NCI-H1436 treated with DMSO at 0.1 percent for 48 hours (cell line): ENCODE measurements at regions not wholly inside any gene's neighbourhood (a gene's known extent, or its start where the extent isn't known, plus 50 kb on each side); places are given as distances from the start of the nearest gene placed in this dataset.
"Not testable (repeated sequence)": the region's sequence is repeated elsewhere in the genome, so short reads cannot be mapped to it uniquely, and the experiment has no call there.

ENCODE experiments used
- DNase-seq: peaks from one replicate; lab custom pipeline; 2025; lab: John Stamatoyannopoulos, UW

- DNase-seq = no peak
These were observed 686.5 kb downstream of the MECOM start for GRCh38 chr3:168976969-168977368.

- no peak for DNase-seq
These were observed 687.9 kb downstream of the MECOM start for GRCh38 chr3:168975576-168975975.

- no peak for DNase-seq
These were observed 688.7 kb downstream of the MECOM start for GRCh38 chr3:168974617-168975403.

- no peak for DNase-seq
These were observed 689.6 kb downstream of the MECOM start for GRCh38 chr3:168973897-168974296.

GRCh38 chr3:168973206-168973605 is 690.3 kb downstream of the MECOM start:
- no peak for DNase-seq

GRCh38 chr3:168968609-168969008 is 694.9 kb downstream of the MECOM start:
- DNase-seq = no peak

GRCh38 chr3:168964736-168965135 is 698.8 kb downstream of the MECOM start:
- no peak for DNase-seq

- DNase-seq = no peak
These were observed 702.2 kb downstream of the MECOM start for GRCh38 chr3:168961271-168961670.

GRCh38 chr3:168959731-168960130 is 703.8 kb downstream of the MECOM start:
- no peak for DNase-seq

- DNase-seq = no peak
These were observed 705.0 kb downstream of the MECOM start for GRCh38 chr3:168958466-168958865.

GRCh38 chr3:168956076-168956475 is 707.4 kb downstream of the MECOM start:
- DNase-seq = no peak

- DNase-seq = no peak
These were observed 711.0 kb downstream of the MECOM start for GRCh38 chr3:168952551-168952950.

- no peak for DNase-seq
These were observed 711.6 kb downstream of the MECOM start for GRCh38 chr3:168951884-168952283.

GRCh38 chr3:168951368-168951767 is 712.1 kb downstream of the MECOM start:
- no peak for DNase-seq

- no peak for DNase-seq
These were observed 712.9 kb downstream of the MECOM start for GRCh38 chr3:168950622-168951021.

- DNase-seq = no peak
These were observed 723.8 kb downstream of the MECOM start for GRCh38 chr3:168939651-168940238.

GRCh38 chr3:168933614-168934013 is 729.9 kb downstream of the MECOM start:
- no peak for DNase-seq

- not testable (repeated sequence) for DNase-seq
These were observed 733.5 kb downstream of the MECOM start for GRCh38 chr3:168929997-168930396.

- DNase-seq = no peak
These were observed 737.1 kb downstream of the MECOM start for GRCh38 chr3:168926426-168926825.

GRCh38 chr3:168925568-168925967 is 737.9 kb downstream of the MECOM start:
- no peak for DNase-seq

- no peak for DNase-seq
These were observed 748.9 kb downstream of the MECOM start for GRCh38 chr3:168914662-168915061.

- no peak for DNase-seq
These were observed 754.3 kb downstream of the MECOM start for GRCh38 chr3:168909260-168909659.

- DNase-seq = no peak
These were observed 768.1 kb downstream of the MECOM start for GRCh38 chr3:168895419-168895818.

GRCh38 chr3:168894214-168894613 is 769.3 kb downstream of the MECOM start:
- no peak for DNase-seq
